Frontal cortex (tissue), 3 donors: ENCODE measurements at regions not wholly inside any gene's neighbourhood (a gene's known extent, or its start where the extent isn't known, plus 50 kb on each side); places are given as distances from the start of the nearest gene placed in this dataset.
"Not testable (repeated sequence)": the region's sequence is repeated elsewhere in the genome, so short reads cannot be mapped to it uniquely, and the experiment has no call there.

Experiments
- DNase-seq, 2 donors: peaks; one replicate each; pipeline ENCODE4 v3.0.0; 2012; ENCODE audit warnings: low spot score in 2 of 2
- FAIRE-seq: peaks from 2 replicates; lab custom pipeline; 2012; peaks lifted over from hg19 to GRCh38; lab: Jason Lieb, UNC
- donor health status: control.
- donor health status: control.
- donor health status: control.

- FAIRE-seq (no peak), DNase-seq (no peak)
Observed at GRCh38 chr6:55049866-55050265, 124.4 kb upstream of the HCRTR2 start.

- no peak for FAIRE-seq
Observed at GRCh38 chr6:55052846-55053245, 121.5 kb upstream of the HCRTR2 start.

GRCh38 chr6:55058682-55059081, 115.6 kb upstream of the HCRTR2 start:
- DNase-seq, result no peak

More at GRCh38 chr6:55052846-55053245, 121.5 kb upstream of the HCRTR2 start:
- DNase-seq, result no peak

GRCh38 chr6:55064711-55065420, 109.4 kb upstream of the HCRTR2 start:
- FAIRE-seq, result no peak
- no peak for DNase-seq

More at GRCh38 chr6:55058682-55059081, 115.6 kb upstream of the HCRTR2 start:
- FAIRE-seq, result no peak

- no peak for DNase-seq
- FAIRE-seq, result peak; percentile 88
Observed at GRCh38 chr6:55069132-55069781, 105.1 kb upstream of the HCRTR2 start.

- FAIRE-seq, result no peak
- DNase-seq, result no peak
Observed at GRCh38 chr6:55082021-55082420, 92.3 kb upstream of the HCRTR2 start.

- FAIRE-seq, DNase-seq: not testable (repeated sequence)
Observed at GRCh38 chr6:55088011-55088410, 86.3 kb upstream of the HCRTR2 start.

- no peak for DNase-seq
- no peak for FAIRE-seq
Observed at GRCh38 chr6:55088902-55089301, 85.4 kb upstream of the HCRTR2 start.

GRCh38 chr6:55089325-55089724, 85.0 kb upstream of the HCRTR2 start:
- FAIRE-seq, result no peak

GRCh38 chr6:55100686-55101085, 73.6 kb upstream of the HCRTR2 start:
- DNase-seq (no peak), FAIRE-seq (no peak)

More at GRCh38 chr6:55089325-55089724, 85.0 kb upstream of the HCRTR2 start:
- DNase-seq, result no peak

GRCh38 chr6:55101157-55101556, 73.2 kb upstream of the HCRTR2 start:
- DNase-seq (no peak), FAIRE-seq (no peak)

GRCh38 chr6:55108134-55109130, 65.9 kb upstream of the HCRTR2 start:
- DNase-seq (no peak), FAIRE-seq (no peak)

- DNase-seq (no peak), FAIRE-seq (no peak)
Observed at GRCh38 chr6:55117267-55117666, 57.0 kb upstream of the HCRTR2 start.

- FAIRE-seq, DNase-seq: not testable (repeated sequence)
Observed at GRCh38 chr6:55124241-55124640, 50.1 kb upstream of the HCRTR2 start.
